HEK293 (cell line): ENCODE measurements at regions not wholly inside any gene's neighbourhood (a gene's known extent, or its start where the extent isn't known, plus 50 kb on each side); places are given as distances from the start of the nearest gene placed in this dataset.
"Not testable (repeated sequence)": the region's sequence is repeated elsewhere in the genome, so short reads cannot be mapped to it uniquely, and the experiment has no call there.

Source experiments
- CTCF ChIA-PET: fragments of 350-600 bp; formaldehyde crosslinking; extraction: SDS; loops from one replicate; lab custom pipeline; 2021; ENCODE audit warnings: antibody characterized with exemption; lab: Yijun Ruan, JAX
- POLR2A ChIA-PET: fragments of 300-600 bp; formaldehyde crosslinking; extraction: SDS; loops from one replicate; lab custom pipeline; 2020; ENCODE audit warnings: antibody characterized with exemption, inconsistent platforms; lab: Yijun Ruan, JAX
- H3K27ac ChIP-seq: fragments of 200-500 bp; sonication (Bioruptor generic); 2 replicates; pipeline ENCODE4 v1.5.1; 2014; ENCODE audit warnings: low read depth, low read length, control low read depth, inconsistent platforms; ENCODE audit errors: extremely low read depth
- H3K36me3 ChIP-seq, 2 experiments: fragments of 200-500 bp in 1 of 2; sonication (Bioruptor generic) in 1 of 2; 1 replicate in 1 of 2; 2 replicates in 1 of 2; pipeline ENCODE4 v1.5.1; 2014 to 2017; ENCODE audit warnings: inconsistent platforms in 2 of 2, low read length in 2 of 2; ENCODE audit not compliant: control insufficient read depth in 2 of 2, insufficient read depth in 1 of 2
- H3K4me1 ChIP-seq: fragments of 200-500 bp; sonication (Bioruptor generic); 2 replicates; pipeline ENCODE4 v1.5.1; 2014; ENCODE audit warnings: mild to moderate bottlenecking, low read length, inconsistent platforms; ENCODE audit not compliant: control insufficient read depth, insufficient read depth
- H3K4me3 ChIP-seq: 2 replicates; pipeline ENCODE4 v1.5.1; 2011; ENCODE audit warnings: low read depth, mild to moderate bottlenecking, control low read depth, low read length, moderate library complexity
- H3K9me3 ChIP-seq: fragments of 200-500 bp; sonication (Bioruptor generic); 2 replicates; pipeline ENCODE4 v1.5.1; 2014; ENCODE audit warnings: low read depth, low read length, inconsistent platforms; ENCODE audit not compliant: control insufficient read depth, insufficient read depth

DNA sequence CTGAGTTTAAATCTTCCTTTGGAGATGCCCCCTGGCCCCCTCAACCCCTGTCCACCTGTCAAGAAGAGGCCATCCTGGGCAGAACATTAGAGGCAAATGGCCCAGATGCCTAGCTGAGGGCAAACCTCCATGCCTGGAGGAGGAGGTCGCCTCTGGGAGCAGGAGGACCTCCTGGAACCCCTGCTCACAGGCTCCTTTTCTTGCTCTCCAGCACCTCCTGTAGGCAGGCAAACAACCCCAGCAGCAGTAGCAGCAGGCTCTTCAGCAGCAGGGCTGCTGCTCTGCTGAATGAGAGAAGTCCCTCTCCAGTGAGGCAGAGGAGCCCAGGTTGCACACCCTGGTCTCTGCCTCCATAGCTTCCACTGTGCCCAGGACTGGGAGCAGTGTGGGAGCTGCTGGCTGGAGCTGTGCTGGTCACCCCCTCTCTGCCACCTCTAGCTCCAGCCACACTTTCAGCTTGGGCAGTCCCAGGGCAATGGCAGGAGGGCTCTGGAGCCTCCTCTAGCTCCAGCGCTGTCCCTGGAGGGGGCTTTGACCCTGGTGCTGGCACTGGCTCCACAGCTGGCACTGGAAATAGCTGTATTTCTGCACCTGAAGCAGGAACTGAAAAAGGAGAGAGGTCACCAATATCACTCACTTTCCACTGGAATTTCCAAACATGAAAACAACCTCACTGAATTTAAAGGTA lies 1494.5 kb upstream of the TPTE start:
- H3K4me3 ChIP-seq, H3K27ac ChIP-seq, CTCF ChIA-PET, H3K4me1 ChIP-seq, H3K36me3 ChIP-seq, H3K9me3 ChIP-seq, POLR2A ChIA-PET: not testable (repeated sequence)

DNA sequence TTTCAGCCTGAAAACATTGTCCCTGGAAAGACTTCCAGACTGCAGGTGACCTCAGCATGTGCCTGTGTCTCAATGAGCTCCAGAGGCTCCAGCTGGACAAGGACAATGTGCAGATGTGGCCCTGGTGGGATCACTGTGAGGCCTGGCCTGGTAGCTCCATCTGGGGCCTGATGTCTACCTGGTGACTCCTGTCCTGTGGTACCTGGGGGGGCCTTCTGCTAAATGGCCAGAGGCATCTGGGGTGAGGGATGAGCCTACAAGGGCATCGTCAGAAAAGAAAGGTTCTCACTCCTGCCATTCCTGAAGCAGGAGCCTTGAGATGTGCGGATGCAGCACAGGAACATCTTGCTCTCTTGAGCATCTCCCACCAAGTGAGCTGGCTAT lies 1494.0 kb upstream of the TPTE start:
- H3K4me1 ChIP-seq, H3K4me3 ChIP-seq, CTCF ChIA-PET, H3K36me3 ChIP-seq, H3K27ac ChIP-seq, POLR2A ChIA-PET, H3K9me3 ChIP-seq: not testable (repeated sequence)

DNA sequence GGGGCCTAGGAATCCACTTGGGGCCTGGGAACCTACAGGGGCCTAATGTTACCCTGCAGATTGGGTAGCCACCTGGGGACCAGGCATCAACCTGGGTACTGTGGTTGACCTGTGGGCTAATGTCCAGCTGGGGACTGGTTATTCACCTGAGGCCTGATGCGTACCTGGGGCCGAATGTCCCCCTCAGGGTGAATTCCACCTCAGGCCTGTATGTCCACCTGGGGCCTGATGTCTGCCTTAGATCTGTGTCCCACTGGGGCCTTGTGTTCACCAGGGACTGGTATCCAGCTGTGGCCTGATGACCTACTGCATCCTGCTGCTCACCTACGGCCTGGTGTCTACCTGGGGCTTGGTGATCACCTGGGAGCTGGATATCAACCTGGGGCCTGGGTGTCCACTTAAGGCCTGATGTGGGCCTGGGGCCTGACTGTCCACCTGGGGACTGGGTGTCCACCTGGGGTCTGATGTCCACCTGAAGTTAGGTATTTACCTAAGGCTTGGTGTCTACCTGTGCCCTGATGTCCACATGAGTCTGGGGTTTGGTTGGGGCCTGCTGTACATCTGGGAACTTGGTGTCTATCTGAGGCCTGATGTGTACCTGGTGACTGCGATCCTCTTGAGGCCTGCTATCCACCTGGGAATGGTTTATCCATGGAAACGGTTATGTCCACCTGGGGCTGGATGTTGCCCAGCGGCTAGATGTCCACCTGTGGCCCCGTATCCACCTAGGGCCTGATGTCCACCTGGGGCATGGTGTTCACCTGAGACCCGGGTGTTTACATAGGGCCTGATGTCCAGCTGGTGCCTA lies 1492.6 kb upstream of the TPTE start:
- H3K4me3 ChIP-seq, POLR2A ChIA-PET, H3K9me3 ChIP-seq, H3K27ac ChIP-seq, H3K4me1 ChIP-seq, H3K36me3 ChIP-seq, CTCF ChIA-PET: not testable (repeated sequence)

DNA sequence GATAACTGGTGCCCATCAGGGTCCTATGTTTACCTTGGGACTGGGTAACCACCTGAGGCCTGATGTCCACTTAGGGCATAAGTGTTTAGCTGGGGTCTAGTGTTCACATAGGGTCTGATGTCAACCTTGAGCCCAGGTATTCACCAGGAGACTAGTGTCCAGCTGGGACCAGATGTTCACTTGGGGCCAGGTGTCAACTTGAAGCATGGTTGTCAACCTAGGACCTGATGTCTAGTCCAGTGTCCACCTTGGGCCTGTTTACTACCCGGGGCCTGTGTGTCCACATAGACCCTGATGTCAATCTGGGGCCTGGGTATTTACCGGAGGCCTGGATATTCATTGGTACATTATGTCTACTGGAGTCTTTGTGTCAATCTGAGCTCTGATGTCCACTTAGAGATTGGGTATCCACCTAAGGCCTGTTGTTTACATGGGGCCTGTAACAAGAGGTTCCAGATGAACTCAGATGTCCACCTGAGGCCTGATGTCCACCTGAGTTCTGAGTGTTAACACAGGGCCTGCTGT lies 1491.2 kb upstream of the TPTE start:
- POLR2A ChIA-PET, H3K27ac ChIP-seq, CTCF ChIA-PET, H3K36me3 ChIP-seq, H3K4me1 ChIP-seq, H3K9me3 ChIP-seq, H3K4me3 ChIP-seq: not testable (repeated sequence)

DNA sequence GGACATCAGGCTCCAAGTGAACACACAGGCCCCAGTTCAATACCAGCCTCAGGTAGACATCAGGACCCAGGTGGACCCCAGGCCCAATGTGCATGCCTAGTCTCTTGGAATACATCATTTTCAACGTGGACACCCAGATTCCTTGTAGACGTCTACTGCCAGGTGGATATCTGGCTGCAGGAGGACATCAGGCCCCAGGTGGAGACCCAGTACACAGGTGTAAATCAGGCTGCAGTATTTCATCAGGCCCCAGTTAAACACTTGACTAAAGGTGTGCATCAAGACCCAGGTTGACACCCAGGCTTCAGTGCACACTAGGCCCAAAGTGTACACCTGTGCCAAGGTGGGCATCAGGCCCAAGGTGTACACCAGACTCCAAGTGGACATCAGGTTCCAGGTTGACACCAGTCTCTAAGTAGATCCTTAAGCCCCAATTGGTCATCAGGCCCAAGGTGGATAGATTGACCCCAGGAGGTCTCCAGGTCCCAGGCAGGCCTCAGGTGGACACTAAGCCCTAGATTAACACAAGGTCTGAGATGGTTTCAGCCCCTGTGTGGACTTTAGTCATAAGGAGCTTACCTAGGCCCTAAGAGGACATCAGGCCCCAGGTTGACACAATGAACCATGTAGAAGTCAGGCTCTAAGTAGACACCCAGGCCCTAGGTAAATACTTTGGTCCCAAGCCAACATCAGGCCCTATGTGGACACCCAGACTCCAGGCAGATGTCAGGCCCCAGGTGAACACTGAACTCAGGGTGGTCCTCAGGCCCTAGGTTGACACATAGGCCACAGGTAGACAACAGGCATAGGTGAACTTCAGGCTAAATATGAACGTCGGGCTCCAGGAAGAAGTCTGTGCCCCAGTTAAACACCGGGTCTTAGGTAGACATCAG lies 1489.7 kb upstream of the TPTE start:
- H3K9me3 ChIP-seq, POLR2A ChIA-PET, H3K4me3 ChIP-seq, CTCF ChIA-PET, H3K36me3 ChIP-seq, H3K4me1 ChIP-seq, H3K27ac ChIP-seq: not testable (repeated sequence)

DNA sequence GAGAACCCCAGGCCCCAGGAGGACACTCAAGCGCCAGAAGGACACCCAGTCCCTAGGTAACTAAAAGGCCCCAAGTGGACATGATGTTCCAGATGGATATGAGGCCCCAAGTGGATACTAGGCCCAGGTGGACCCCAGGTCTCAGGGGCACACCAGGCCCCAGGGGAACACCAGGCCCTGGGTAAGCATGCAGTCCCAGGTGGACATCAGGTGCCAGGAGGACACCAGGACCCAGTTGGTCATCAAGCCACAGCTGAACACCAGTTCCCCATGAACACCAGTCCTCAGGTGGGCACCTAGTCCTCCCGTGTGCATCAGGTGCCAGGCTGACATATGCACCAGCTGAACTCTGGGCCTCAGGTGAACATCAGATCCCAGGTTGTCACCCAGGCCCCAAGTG lies 1488.8 kb upstream of the TPTE start:
- POLR2A ChIA-PET, H3K4me3 ChIP-seq, H3K9me3 ChIP-seq, H3K27ac ChIP-seq, CTCF ChIA-PET, H3K4me1 ChIP-seq, H3K36me3 ChIP-seq: not testable (repeated sequence)

DNA sequence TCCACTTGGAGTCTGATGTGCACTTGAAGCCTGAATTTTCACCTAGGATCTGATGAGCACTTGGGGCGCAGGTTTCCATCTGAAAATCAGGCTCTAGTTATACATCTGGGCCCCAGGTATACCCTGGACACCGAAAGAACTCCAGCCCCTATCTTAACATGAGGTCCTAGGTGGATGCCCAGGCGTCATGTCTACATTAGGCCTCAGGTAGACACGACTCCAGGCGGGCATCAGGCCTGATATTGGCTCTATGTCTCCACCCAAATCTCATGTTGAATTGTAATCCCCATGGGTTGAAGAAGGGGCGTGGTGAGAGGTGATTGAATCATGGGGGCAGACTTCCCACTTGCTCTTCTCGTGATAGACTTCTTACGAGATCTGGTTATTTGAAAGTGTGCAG lies 1488.1 kb upstream of the TPTE start:
- H3K36me3 ChIP-seq, POLR2A ChIA-PET, H3K27ac ChIP-seq, H3K4me3 ChIP-seq, CTCF ChIA-PET, H3K4me1 ChIP-seq, H3K9me3 ChIP-seq: not testable (repeated sequence)

DNA sequence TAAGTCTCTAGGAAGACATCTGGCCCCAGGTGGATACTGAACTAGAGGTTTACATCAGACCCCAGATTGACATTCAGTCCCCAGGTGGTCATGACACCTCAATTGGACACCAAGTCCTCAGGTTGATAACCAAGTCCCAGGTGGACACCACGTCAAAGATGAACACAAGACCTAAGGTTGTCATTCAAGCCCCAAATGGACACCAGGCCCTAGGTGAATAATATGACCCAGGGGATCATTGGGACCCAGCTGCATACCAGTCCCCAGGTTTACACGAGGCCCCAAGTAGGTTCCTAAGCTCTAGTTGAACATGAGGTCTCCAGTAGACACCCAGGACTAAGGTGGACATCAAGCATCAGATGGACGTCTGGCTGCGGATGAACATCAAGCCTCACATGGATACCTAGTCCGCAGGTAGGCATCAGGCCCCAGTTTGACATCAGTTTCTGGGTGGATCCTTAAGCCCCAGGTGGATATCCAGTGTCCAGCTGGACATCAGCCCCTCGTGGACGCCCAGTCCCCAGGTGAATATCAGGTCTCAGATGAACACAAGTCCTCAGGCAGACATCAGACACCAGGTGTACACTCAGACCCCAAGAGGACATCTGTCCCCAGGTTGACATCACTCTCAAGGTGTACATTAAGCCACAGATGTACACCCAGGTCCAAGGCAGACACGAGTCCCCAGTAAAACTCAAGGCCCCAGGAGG lies 1486.7 kb upstream of the TPTE start:
- H3K36me3 ChIP-seq, CTCF ChIA-PET, H3K27ac ChIP-seq, H3K4me3 ChIP-seq, H3K4me1 ChIP-seq, H3K9me3 ChIP-seq, POLR2A ChIA-PET: not testable (repeated sequence)

DNA sequence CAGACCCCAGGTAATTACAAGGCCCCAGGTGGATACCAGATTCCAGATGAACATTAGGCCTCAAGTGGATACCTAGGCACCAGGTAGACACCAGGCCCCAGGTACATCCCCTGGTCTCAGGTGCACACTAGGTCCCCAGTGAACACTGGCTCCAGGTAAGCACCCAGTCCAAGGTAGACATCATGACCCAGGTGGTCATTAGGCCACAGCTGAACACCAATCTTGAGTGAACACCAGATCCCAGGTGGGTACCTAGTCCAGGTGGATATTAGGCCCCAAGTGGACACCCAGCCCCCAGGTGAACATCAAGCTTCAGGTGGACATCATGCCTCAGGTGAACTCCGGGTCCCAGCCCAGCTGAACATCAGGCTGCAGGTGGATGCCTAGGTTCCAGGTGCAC lies 1486.2 kb upstream of the TPTE start:
- H3K27ac ChIP-seq, H3K4me3 ChIP-seq, H3K4me1 ChIP-seq, POLR2A ChIA-PET, H3K36me3 ChIP-seq, H3K9me3 ChIP-seq, CTCF ChIA-PET: not testable (repeated sequence)

DNA sequence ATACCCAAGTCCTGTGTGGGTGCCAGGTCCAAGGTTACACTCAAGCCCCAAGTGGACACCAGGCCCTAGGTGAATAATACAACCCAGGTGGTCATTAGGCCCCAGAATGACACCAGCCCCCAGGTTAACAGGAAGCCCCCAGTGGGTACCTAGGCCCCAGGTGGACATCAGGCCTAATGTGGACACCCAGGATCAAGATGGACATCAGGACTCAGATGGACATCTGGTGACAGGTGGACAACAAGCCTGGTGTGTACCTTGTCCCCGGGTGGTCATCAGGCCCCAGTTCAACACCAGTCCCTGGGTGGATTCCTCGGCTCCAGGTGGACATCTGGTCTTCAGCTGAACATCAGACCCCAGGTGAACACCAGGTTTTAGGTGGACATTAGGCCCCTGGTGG lies 1485.4 kb upstream of the TPTE start:
- CTCF ChIA-PET, H3K4me1 ChIP-seq, H3K9me3 ChIP-seq, H3K36me3 ChIP-seq, POLR2A ChIA-PET, H3K27ac ChIP-seq, H3K4me3 ChIP-seq: not testable (repeated sequence)
